ENCODE measurements at regions not wholly inside any gene's neighbourhood (a gene's known extent, or its start where the extent isn't known, plus 50 kb on each side); places are given as distances from the start of the nearest gene placed in this dataset.

DNA sequence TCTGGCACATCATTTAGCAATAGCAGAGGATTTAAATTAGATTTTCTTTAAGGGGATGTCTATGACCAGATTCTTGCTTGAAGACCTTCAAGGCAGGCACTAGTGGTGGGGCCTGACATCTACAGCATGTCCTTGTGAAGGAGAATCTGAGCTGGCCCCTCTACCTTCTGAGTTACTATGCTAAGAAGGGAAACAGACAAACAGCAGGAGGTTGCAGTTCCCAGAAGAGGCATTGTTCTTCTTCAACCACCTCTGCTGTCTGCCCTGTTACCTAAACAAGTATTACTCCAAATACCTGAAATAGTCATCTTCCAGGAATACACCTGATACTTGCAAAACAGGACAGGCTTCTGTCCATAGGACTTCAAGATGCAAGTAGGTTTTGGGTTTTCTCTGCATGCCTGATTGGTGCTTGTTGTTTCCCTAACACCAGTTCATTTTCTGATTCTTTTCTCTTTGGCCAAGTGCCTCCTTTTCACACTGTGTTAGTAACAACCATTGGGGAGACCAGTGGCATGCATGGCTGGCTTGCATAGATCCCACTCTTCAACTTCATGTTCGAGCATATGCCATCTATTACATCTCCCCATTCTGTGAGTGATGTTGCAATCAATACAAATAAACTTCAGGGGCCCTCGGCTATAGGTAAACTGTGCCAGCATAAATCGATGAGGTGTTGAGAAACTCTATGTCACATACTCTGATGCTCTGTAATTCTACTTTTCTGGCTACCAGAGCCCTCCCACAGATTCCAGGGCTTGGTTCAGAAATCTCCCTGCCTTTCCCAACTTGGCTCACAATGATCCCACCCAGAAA, 93.0 kb upstream of the DUSP10 start:
- WGBS, 2 donors (ENCODE audit: low coverage in 1 of 2) = 97 to 100% methylated on average over 1 to 3 of the region's 3 CpGs
- Histone ChIP-seq H3K4me1 (peaks cover 0 to 9% (median 0%) of the 10 kb centered on the region in 4 donors), H3K9me3 (no peaks in the 10 kb centered on the region), H3K27me3 (no peaks in the 10 kb centered on the region), H3K4me3 (no peak overlapping the region), H3K27ac (no peak overlapping the region), H3K36me3 (no peaks in the 10 kb centered on the region)
- in situ Hi-C loops (cut with MboI; ENCODE audit: low pct_ligation_motif_present in 1 of 4, low pct_unique_long_range_greater_than_20kb in 1 of 4, low sequenced_read_pairs in 3 of 4) = no loop called here
- intact Hi-C loops (cut with DNase I; ENCODE audit: low total_unique reads) = no loop called here
- DNase-seq = no peak
- TF ChIP-seq EP300 (IDR thresholded peaks at IDR 0.05; ENCODE audit: low read depth) = no peak
- no peak for TF ChIP-seq POLR2A (IDR thresholded peaks at IDR 0.05)
- no peak for TF ChIP-seq POLR2AphosphoS5 (IDR thresholded peaks at IDR 0.05)

DNA sequence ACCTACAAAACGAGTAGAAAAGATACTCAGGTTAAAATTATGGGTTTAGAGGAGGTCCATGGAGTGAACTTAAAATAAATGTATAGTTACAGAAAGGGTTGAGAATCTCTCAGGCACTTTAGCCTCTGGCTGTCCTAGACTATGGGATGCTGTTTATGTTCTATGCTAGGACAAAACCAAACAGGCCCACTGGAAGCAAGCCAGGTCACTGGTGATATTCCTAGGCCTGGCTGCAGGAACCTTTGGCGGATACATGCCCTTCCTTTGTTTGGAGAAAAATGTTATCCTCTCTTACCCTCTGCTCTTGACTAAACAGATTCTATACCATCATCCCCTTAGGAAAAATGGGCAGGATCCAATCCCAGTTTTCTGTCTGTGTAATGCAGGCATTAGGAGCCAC, 90.7 kb upstream of the DUSP10 start:
- no peak for TF ChIP-seq POLR2A (IDR thresholded peaks at IDR 0.05)
- TF ChIP-seq POLR2AphosphoS5 (IDR thresholded peaks at IDR 0.05) = no peak
- TF ChIP-seq, protein P1, sequence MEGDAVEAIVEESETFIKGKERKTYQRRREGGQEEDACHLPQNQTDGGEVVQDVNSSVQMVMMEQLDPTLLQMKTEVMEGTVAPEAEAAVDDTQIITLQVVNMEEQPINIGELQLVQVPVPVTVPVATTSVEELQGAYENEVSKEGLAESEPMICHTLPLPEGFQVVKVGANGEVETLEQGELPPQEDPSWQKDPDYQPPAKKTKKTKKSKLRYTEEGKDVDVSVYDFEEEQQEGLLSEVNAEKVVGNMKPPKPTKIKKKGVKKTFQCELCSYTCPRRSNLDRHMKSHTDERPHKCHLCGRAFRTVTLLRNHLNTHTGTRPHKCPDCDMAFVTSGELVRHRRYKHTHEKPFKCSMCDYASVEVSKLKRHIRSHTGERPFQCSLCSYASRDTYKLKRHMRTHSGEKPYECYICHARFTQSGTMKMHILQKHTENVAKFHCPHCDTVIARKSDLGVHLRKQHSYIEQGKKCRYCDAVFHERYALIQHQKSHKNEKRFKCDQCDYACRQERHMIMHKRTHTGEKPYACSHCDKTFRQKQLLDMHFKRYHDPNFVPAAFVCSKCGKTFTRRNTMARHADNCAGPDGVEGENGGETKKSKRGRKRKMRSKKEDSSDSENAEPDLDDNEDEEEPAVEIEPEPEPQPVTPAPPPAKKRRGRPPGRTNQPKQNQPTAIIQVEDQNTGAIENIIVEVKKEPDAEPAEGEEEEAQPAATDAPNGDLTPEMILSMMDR (IDR thresholded peaks at IDR 0.05) = no peak
- no peak for TF ChIP-seq EP300 (IDR thresholded peaks at IDR 0.05; ENCODE audit: low read depth)
- WGBS, 2 donors (ENCODE audit: low coverage in 1 of 2) = 35 to 46% methylated on average over 2 of the region's 2 CpGs
- no peaks in the 10 kb centered on the region for H3K9me3 ChIP-seq
- H3K4me1 ChIP-seq = peaks cover 0 to 9% (median 0%) of the 10 kb centered on the region in 4 donors
- H3K4me3 ChIP-seq = no peak overlapping the region
- intact Hi-C loops (cut with DNase I; ENCODE audit: low total_unique reads) (no loop called here), in situ Hi-C loops (cut with MboI; ENCODE audit: low pct_ligation_motif_present in 1 of 4, low pct_unique_long_range_greater_than_20kb in 1 of 4, low sequenced_read_pairs in 3 of 4) (no loop called here)
- no peak for DNase-seq
- no peaks in the 10 kb centered on the region for H3K27me3 ChIP-seq
- no peaks in the 10 kb centered on the region for H3K36me3 ChIP-seq
- H3K27ac ChIP-seq = no peak overlapping the region

DNA sequence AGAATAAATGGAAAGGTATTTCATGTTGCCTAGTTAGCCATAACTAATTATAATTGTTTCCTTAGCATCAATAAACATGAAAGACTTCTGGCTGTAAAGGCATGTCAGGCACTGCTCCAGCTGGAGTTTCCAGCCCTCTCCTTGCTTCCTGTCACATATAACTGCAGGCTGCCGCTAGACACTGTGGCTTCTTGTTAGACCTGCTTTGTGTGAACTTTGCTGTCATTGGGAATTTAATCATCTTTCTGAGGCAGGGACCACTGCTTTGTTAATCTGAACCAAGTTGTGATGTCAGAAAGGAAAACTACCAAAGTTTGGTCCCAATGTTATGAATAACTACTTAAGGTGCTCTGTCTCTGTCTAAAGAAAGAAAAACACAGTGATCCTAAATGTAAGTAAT, 90.3 kb upstream of the DUSP10 start:
- Histone ChIP-seq H3K27me3 (no peaks in the 10 kb centered on the region), H3K9me3 (no peaks in the 10 kb centered on the region), H3K4me3 (no peak overlapping the region), H3K4me1 (peaks cover 0 to 9% (median 0%) of the 10 kb centered on the region in 4 donors), H3K36me3 (no peaks in the 10 kb centered on the region), H3K27ac (no peak overlapping the region)
- no peak for TF ChIP-seq POLR2A (IDR thresholded peaks at IDR 0.05)
- TF ChIP-seq EP300 (IDR thresholded peaks at IDR 0.05; ENCODE audit: low read depth) = no peak
- TF ChIP-seq, protein P1 (IDR thresholded peaks at IDR 0.05) = no peak
- TF ChIP-seq POLR2AphosphoS5 (IDR thresholded peaks at IDR 0.05) = no peak
- intact Hi-C loops (cut with DNase I; ENCODE audit: low total_unique reads) = no loop called here
- 54 to 89% methylated on average over 1 of the region's 1 CpG for WGBS, 2 donors (ENCODE audit: low coverage in 1 of 2)
- in situ Hi-C loops (cut with MboI; ENCODE audit: low pct_ligation_motif_present in 1 of 4, low pct_unique_long_range_greater_than_20kb in 1 of 4, low sequenced_read_pairs in 3 of 4) = no loop called here
- no peak for DNase-seq

DNA sequence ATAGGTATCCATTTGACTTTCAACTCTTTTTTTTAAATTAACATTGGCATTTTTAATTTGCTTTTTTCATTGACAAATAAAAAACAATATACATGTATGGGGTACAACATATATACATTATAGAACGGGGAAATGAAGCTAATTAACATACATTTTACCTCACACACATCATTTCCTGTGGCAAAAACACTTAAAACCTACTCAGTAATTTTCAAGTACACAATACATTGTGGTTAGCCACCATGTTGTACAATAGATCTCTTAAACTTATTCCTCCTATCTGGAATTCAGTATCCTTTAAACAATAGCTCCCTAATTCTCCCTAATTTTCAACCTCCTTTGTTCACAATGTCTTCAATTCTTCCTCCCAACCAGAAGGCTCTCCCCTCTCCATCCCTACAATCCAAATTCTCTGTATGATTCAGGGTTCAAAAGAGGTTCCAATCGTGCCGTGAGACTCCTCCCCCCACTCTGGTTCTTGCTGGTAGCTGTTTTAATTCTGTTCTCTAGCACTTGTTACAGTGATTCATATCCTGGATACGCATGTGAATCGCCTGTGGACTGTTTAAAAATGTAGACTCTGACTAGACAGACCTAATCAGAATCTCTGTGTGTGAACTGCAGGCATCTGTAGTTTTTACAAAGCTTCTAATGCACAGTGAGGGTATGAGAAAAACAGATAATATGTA, 87.6 kb upstream of the DUSP10 start:
- in situ Hi-C loops (cut with MboI; ENCODE audit: low pct_ligation_motif_present in 1 of 4, low pct_unique_long_range_greater_than_20kb in 1 of 4, low sequenced_read_pairs in 3 of 4) (no loop called here), intact Hi-C loops (cut with DNase I; ENCODE audit: low total_unique reads) (no loop called here)
- no peak for DNase-seq
- no peak for TF ChIP-seq POLR2A (IDR thresholded peaks at IDR 0.05)
- TF ChIP-seq EP300 (IDR thresholded peaks at IDR 0.05; ENCODE audit: low read depth) = no peak
- TF ChIP-seq, protein P1 (IDR thresholded peaks at IDR 0.05) = no peak
- TF ChIP-seq POLR2AphosphoS5 (IDR thresholded peaks at IDR 0.05) = no peak
- Histone ChIP-seq H3K9me3 (no peaks in the 10 kb centered on the region), H3K4me3 (no peak overlapping the region), H3K4me1 (peaks cover 0 to 9% (median 0%) of the 10 kb centered on the region in 4 donors), H3K36me3 (no peaks in the 10 kb centered on the region), H3K27ac (no peak overlapping the region), H3K27me3 (no peaks in the 10 kb centered on the region)
- WGBS, 2 donors (ENCODE audit: low coverage in 1 of 2) = 41 to 49% methylated on average over 5 of the region's 5 CpGs
